ENCODE measurements at regions not wholly inside any gene's neighbourhood (a gene's known extent, or its start where the extent isn't known, plus 50 kb on each side); places are given as distances from the start of the nearest gene placed in this dataset.
"Not testable (repeated sequence)": the region's sequence is repeated elsewhere in the genome, so short reads cannot be mapped to it uniquely, and the experiment has no call there.

DNA sequence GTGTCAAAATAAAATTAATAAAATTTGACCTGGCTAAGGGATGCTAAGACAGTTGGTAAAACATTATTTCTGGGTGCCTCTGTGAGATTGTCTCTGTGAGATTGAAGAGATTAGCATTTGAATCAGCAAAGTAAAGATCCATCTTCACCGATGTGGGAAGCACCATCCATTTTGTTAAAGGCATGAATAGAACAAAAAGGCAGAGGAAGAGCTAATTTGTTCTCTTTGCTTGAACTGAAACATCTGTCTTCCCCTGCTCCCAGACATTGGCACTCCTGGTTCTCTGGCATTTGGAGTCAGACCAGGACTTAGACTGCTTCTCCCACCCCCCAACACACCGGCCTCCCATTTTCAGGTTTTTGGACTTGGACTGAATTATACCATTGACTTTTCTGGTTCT lies 603.8 kb upstream of the LINC00305 start:
- ChIA-PET CTCF (no interaction called here), POLR2A (no interaction called here)
- H3K4me3 ChIP-seq (ENCODE audit: low read depth, low read length), result no peak overlapping the region
- DNase-seq (ENCODE audit: low read depth, low spot score), result no peak
- no peak for TF ChIP-seq CTCF (IDR thresholded peaks at IDR 0.05; ENCODE audit: insufficient read depth, low read length, missing control alignments)

DNA sequence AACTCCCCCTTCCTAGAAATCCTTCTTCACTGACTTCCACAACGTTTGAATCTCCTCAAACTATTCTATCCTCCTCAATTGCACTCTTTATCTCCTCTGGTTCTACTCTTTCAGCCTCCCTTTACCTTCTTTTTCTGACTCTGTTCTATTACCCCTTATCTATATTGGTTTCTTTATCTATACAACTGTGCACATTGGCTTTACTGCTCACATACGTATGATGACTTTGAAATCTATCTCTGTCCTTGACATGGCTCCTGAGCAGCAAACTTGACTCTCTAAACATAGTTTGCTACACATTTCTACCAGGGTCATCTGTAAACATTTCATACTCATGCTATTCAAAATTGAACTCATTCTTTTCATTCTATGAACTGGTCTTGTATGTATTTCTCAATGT lies 601.0 kb upstream of the LINC00305 start:
- POLR2A ChIA-PET, result no interaction called here
- DNase-seq (ENCODE audit: low read depth, low spot score), result no peak

GRCh38 chr18:64747803-64748202 lies 598.9 kb upstream of the LINC00305 start:
- TF ChIP-seq CTCF (IDR thresholded peaks at IDR 0.05; ENCODE audit: insufficient read depth, low read length, missing control alignments), result no peak
- ChIA-PET CTCF (no interaction called here), POLR2A (no interaction called here)
- H3K4me3 ChIP-seq (ENCODE audit: low read depth, low read length), result no peak overlapping the region
- DNase-seq (ENCODE audit: low read depth, low spot score), result no peak

More for the DNA sequence above, 601.0 kb upstream of the LINC00305 start:
- H3K4me3 ChIP-seq (ENCODE audit: low read depth, low read length), result no peak overlapping the region
- TF ChIP-seq CTCF (IDR thresholded peaks at IDR 0.05; ENCODE audit: insufficient read depth, low read length, missing control alignments), result no peak
- CTCF ChIA-PET, result no interaction called here

DNA sequence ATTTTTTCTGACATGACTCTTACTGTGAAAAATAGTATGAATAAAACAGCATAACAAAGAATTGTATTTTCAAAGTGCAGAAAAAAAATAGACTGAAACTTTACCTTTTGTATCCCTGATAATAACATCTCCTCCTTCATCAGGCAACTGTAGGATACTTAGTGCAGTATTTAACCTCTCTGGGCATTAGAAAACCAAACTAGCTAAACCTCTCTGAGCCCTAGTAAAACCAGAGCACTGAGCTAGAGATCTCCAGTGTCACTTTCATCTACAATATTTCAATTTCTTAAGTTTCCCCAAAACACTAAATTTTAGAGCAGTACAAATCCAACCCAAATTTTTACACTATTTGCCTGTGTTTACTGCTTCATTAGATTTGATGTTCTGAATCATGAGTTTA lies 594.0 kb upstream of the LINC00305 start:
- POLR2A ChIA-PET, result no interaction called here
- TF ChIP-seq CTCF (IDR thresholded peaks at IDR 0.05; ENCODE audit: insufficient read depth, low read length, missing control alignments), result no peak
- DNase-seq (ENCODE audit: low read depth, low spot score), result no peak
- CTCF ChIA-PET, result no interaction called here
- no peak overlapping the region for H3K4me3 ChIP-seq (ENCODE audit: low read depth, low read length)

DNA sequence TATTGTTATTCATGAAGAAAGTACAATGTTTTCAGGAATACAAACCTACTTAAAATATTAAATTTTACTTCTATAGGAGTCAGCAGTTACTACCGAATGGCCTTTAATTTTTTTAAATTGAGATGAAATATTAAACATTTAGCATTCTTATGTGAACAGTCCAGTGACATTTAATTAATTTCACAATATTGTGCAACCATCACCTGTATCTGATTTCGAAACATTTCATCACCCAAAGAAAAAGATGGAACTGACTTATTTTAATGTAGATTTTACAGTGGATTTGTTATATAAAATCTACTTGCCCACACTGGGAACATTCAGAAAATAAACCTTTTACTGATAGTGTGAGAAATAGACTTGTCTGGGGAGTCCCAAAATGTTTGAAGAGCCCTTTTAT lies 585.2 kb upstream of the LINC00305 start:
- TF ChIP-seq CTCF (IDR thresholded peaks at IDR 0.05; ENCODE audit: insufficient read depth, low read length, missing control alignments), result no peak
- POLR2A ChIA-PET, result no interaction called here
- H3K4me3 ChIP-seq (ENCODE audit: low read depth, low read length), result no peak overlapping the region
- DNase-seq (ENCODE audit: low read depth, low spot score), result no peak
- CTCF ChIA-PET, result no interaction called here

GRCh38 chr18:64725657-64726056 lies 576.8 kb upstream of the LINC00305 start:
- CTCF ChIA-PET; H3K4me3 ChIP-seq (ENCODE audit: low read depth, low read length); POLR2A ChIA-PET; DNase-seq (ENCODE audit: low read depth, low spot score): not testable (repeated sequence)

DNA sequence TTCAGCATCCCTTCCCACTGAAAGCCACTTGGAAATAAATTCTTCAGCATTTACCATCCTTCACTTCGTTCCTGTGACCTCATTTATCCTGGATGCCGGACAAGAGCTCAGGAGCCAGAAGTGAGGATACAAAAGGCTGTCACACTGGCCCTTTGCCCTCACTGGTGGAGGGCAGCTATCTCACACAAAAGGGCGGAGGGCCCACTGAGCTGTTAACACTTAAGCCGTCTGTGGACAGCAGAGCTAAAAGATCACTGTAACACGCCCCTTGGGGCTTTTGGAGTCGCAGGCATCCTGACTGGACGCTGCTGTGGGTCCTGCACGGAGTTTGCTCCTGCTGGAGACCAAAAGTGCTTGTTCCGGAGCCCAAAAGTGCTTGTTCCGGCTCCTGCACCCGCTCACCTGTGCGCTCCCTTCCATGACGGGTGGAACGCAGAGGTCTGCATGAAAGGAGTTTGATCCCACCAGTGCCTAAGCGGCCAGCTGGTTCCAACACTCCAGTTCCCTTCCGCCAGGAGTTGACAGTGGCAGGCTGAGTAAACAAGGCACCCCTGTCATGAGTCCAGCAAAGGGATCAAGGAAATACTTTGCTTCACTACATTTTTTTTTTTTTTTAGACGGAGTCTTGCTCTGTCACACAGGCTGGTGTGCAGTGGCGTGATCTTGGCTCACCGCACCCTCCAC lies 572.0 kb upstream of the LINC00305 start:
- no peak for DNase-seq (ENCODE audit: low read depth, low spot score)
- ChIA-PET POLR2A (no interaction called here), CTCF (no interaction called here)
- no peak for TF ChIP-seq CTCF (IDR thresholded peaks at IDR 0.05; ENCODE audit: insufficient read depth, low read length, missing control alignments)
- no peak overlapping the region for H3K4me3 ChIP-seq (ENCODE audit: low read depth, low read length)
